WTC11 (cell line): ENCODE measurements at regions not wholly inside any gene's neighbourhood (a gene's known extent, or its start where the extent isn't known, plus 50 kb on each side); places are given as distances from the start of the nearest gene placed in this dataset.

Source experiments
- ATAC-seq: fragments of 200-7000 bp; cut with Tn5 transposase; 2 replicates; pipeline ENCODE4 v1.10.0; 2021; ENCODE audit warnings: mild to moderate bottlenecking, moderate library complexity
- CTCF ChIA-PET: fragments of 300-600 bp; sonication (Branson Sonifier 250); formaldehyde crosslinking; loops from one replicate; lab custom pipeline; 2021; ENCODE audit warnings: antibody characterized with exemption; lab: Charles Lee
- POLR2A ChIA-PET: fragments of 350-600 bp; sonication (Branson Sonifier 250); formaldehyde crosslinking; loops from one replicate; lab custom pipeline; 2021; ENCODE audit warnings: antibody characterized with exemption; lab: Charles Lee
- DNase-seq: peaks from one replicate; pipeline ENCODE4 v3.0.0; 2021; ENCODE audit warnings: low spot score
- H3K27ac Mint-ChIP-seq: 2 replicates; pipeline ENCODE4 v1.8.0; 2021; ENCODE audit warnings: mixed read lengths
- H3K27me3 Mint-ChIP-seq: 2 replicates; pipeline ENCODE4 v1.8.0; 2021; ENCODE audit warnings: low read depth, mild to moderate bottlenecking, moderate library complexity, mixed read lengths
- H3K36me3 Mint-ChIP-seq: 2 replicates; pipeline ENCODE4 v1.8.0; 2021; ENCODE audit warnings: mixed read lengths
- H3K4me1 Mint-ChIP-seq: 2 replicates; pipeline ENCODE4 v1.8.0; 2022; ENCODE audit warnings: mixed read lengths
- H3K4me3 Mint-ChIP-seq: 2 replicates; pipeline ENCODE4 v1.8.0; 2021; ENCODE audit warnings: mild to moderate bottlenecking, moderate library complexity, mixed read lengths
- H3K9me3 Mint-ChIP-seq: 2 replicates; pipeline ENCODE4 v1.8.0; 2021; ENCODE audit warnings: mixed read lengths
- ATF1 ChIP-seq: sonication (generic); formaldehyde crosslinking; IDR thresholded peaks from 2 replicates; pipeline ENCODE4 v1.8.1; 2023; ENCODE audit warnings: mild to moderate bottlenecking, moderate library complexity, missing genetic modification reagents
- ATF3 ChIP-seq: sonication (generic); formaldehyde crosslinking; conservative IDR thresholded peaks from 2 replicates; pipeline ENCODE4 v1.8.1; 2022; ENCODE audit warnings: mild to moderate bottlenecking, missing genetic modification reagents
- CDX4 ChIP-seq: fragments of 250-450 bp; sonication (Bioruptor Pico); IDR thresholded peaks from 2 replicates; pipeline ENCODE4 v1.9.0; 2021; ENCODE audit warnings: moderate library complexity, mild to moderate bottlenecking, inconsistent platforms, borderline replicate concordance
- E2F4 ChIP-seq: sonication (generic); formaldehyde crosslinking; IDR thresholded peaks from 2 replicates; pipeline ENCODE4 v1.8.1; 2022; ENCODE audit warnings: low read depth, mild to moderate bottlenecking, moderate library complexity, missing genetic modification reagents, borderline replicate concordance
- EMX1 ChIP-seq: fragments of 250-450 bp; sonication (Bioruptor Pico); IDR thresholded peaks from 2 replicates; pipeline ENCODE4 v1.8.0; 2021; ENCODE audit warnings: mild to moderate bottlenecking
- KAT7 ChIP-seq: sonication (generic); formaldehyde crosslinking; IDR thresholded peaks from 2 replicates; pipeline ENCODE4 v1.8.1; 2023; ENCODE audit warnings: missing genetic modification reagents, mild to moderate bottlenecking, borderline replicate concordance
- MYBL2 ChIP-seq: sonication (generic); formaldehyde crosslinking; IDR thresholded peaks from 2 replicates; pipeline ENCODE4 v1.8.1; 2023; ENCODE audit warnings: mild to moderate bottlenecking, moderate library complexity, missing genetic modification reagents
- NR1H2 ChIP-seq: sonication (generic); formaldehyde crosslinking; IDR thresholded peaks from 2 replicates; pipeline ENCODE4 v1.9.0; 2021; ENCODE audit warnings: mild to moderate bottlenecking, moderate library complexity, missing genetic modification reagents
- PRDM15 ChIP-seq: sonication (generic); formaldehyde crosslinking; IDR thresholded peaks from 2 replicates; pipeline ENCODE4 v1.8.0; 2022; ENCODE audit warnings: missing genetic modification reagents
- PREB ChIP-seq: sonication (generic); formaldehyde crosslinking; IDR thresholded peaks from 2 replicates; pipeline ENCODE4 v1.8.1; 2022; ENCODE audit warnings: mild to moderate bottlenecking, missing genetic modification reagents, moderate library complexity, borderline replicate concordance
- SOX15 ChIP-seq: fragments of 250-450 bp; sonication (Bioruptor Pico); IDR thresholded peaks from 2 replicates; pipeline ENCODE4 v1.9.0; 2021; ENCODE audit warnings: mild to moderate bottlenecking
- SP1 ChIP-seq: sonication (generic); formaldehyde crosslinking; conservative IDR thresholded peaks from 2 replicates; pipeline ENCODE4 v1.8.1; 2022; ENCODE audit warnings: missing genetic modification reagents
- TEAD4 ChIP-seq: sonication (generic); formaldehyde crosslinking; IDR thresholded peaks from 2 replicates; pipeline ENCODE4 v1.8.0; 2022; ENCODE audit warnings: mild to moderate bottlenecking, missing genetic modification reagents
- ZNF121 ChIP-seq: sonication (generic); formaldehyde crosslinking; IDR thresholded peaks from 2 replicates; pipeline ENCODE4 v1.8.0; 2023; ENCODE audit warnings: missing genetic modification reagents

- Mint-ChIP-seq H3K27ac (no peak overlapping the region), H3K9me3 (no peaks in the 10 kb centered on the region), H3K4me3 (no peak overlapping the region), H3K27me3 (no peaks in the 10 kb centered on the region; the same call in 1 of the 2 replicates), H3K4me1 (peaks cover 3% of the 10 kb centered on the region; the same call in 1 of the 2 replicates), H3K36me3 (no peaks in the 10 kb centered on the region)
- DNase-seq: no peak
- no peak for ATAC-seq
- POLR2A ChIA-PET: no interaction called here
- CTCF ChIA-PET: interaction anchor here (0.8 to 1.4 kb wide), 2 partner anchors 44 to 210 kb away, joined by 3 to 4 read pairs; no protein-coding TSS in a partner anchor
- TF ChIP-seq CDX4 (CRISPR knock-in tag) (no peak), SP1 (no peak), EMX1 (no peak), ATF3 (no peak), MYBL2 (CRISPR knock-in tag) (no peak), PREB (no peak), PRDM15 (CRISPR knock-in tag) (no peak), TEAD4 (CRISPR knock-in tag) (no peak), ATF1 (CRISPR knock-in tag) (no peak), ZNF121 (CRISPR knock-in tag) (no peak), E2F4 (CRISPR knock-in tag) (no peak), NR1H2 (CRISPR knock-in tag) (no peak), SOX15 (no peak)
- TF ChIP-seq, all 79 proteins: peak for 0
Measured at GRCh38 chr16:59148056-59148768, 414.1 kb upstream of the GOT2 start.

GRCh38 chr16:59146140-59146539, 412.0 kb upstream of the GOT2 start:
- CTCF ChIA-PET: no interaction called here
- Mint-ChIP-seq H3K9me3 (no peaks in the 10 kb centered on the region), H3K36me3 (no peaks in the 10 kb centered on the region), H3K27me3 (no peaks in the 10 kb centered on the region; the same call in 1 of the 2 replicates), H3K4me3 (no peak overlapping the region), H3K4me1 (0 out of 2 replicates have a peak, but pooled peaks cover 3% of the 10 kb centered on the region), H3K27ac (no peak overlapping the region)
- ATAC-seq (no peak), DNase-seq (no peak)
- POLR2A ChIA-PET: no interaction called here
- no peak for TF ChIP-seq PREB
- TF ChIP-seq KAT7 (CRISPR knock-in tag): no peak
- TF ChIP-seq PRDM15 (CRISPR knock-in tag): no peak
